Osteocyte (in vitro differentiated cells): ENCODE measurements at regions not wholly inside any gene's neighbourhood (a gene's known extent, or its start where the extent isn't known, plus 50 kb on each side); places are given as distances from the start of the nearest gene placed in this dataset.

ENCODE experiments used
- DNase-seq: peaks from one replicate; pipeline ENCODE4 v3.0.0; 2021; ENCODE audit warnings: mixed read lengths; ENCODE audit not compliant: unreplicated experiment; ENCODE audit errors: extremely low spot score
- H3K27ac Mint-ChIP-seq: one replicate; pipeline ENCODE4 v1.8.0; 2021; ENCODE audit warnings: mild to moderate bottlenecking, mixed read lengths; ENCODE audit not compliant: unreplicated experiment
- H3K27me3 Mint-ChIP-seq: one replicate; pipeline ENCODE4 v1.8.0; 2021; ENCODE audit warnings: mixed read lengths; ENCODE audit not compliant: unreplicated experiment
- H3K36me3 Mint-ChIP-seq: one replicate; pipeline ENCODE4 v1.8.0; 2021; ENCODE audit warnings: mixed read lengths; ENCODE audit not compliant: unreplicated experiment
- H3K4me1 Mint-ChIP-seq: one replicate; pipeline ENCODE4 v1.8.0; 2021; ENCODE audit warnings: mixed read lengths; ENCODE audit not compliant: unreplicated experiment
- H3K4me3 Mint-ChIP-seq: one replicate; pipeline ENCODE4 v1.8.0; 2021; ENCODE audit warnings: mild to moderate bottlenecking, moderate library complexity, mixed read lengths; ENCODE audit not compliant: unreplicated experiment
- H3K9me3 Mint-ChIP-seq: one replicate; pipeline ENCODE4 v1.8.0; 2021; ENCODE audit warnings: mixed read lengths; ENCODE audit not compliant: unreplicated experiment
- TF ChIP-seq, protein P1 (sequence below): fragments of 200-600 bp; sonication (generic); IDR thresholded peaks from 2 replicates; pipeline ENCODE4 v1.5.0; 2021; ENCODE audit warnings: antibody characterized with exemption, mild to moderate bottlenecking, moderate library complexity

DNA sequence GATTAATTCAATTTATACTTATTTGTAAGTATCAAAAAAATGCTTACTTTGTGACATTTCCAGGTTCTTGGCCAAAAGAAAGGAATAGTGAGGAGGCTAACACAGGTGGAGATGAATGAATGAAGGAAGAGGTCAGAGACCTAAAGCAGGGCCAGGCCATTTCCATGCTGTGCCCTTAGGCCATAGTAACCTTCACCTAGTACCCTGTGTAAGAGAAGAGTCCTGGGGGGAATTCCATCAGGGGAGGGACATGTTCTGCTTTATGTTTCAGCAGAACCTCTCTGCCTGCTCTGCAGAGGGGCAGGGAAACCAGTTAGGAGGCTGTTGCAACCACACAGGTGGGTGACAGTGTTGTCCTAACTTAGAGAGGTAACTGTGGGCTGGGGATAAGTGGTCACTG, 204.2 kb upstream of the CDH20 start:
- Mint-ChIP-seq H3K36me3 (no peaks in the 10 kb centered on the region), H3K27me3 (peaks cover 7% of the 10 kb centered on the region), H3K4me3 (no peak overlapping the region), H3K9me3 (no peaks in the 10 kb centered on the region), H3K27ac (no peak overlapping the region), H3K4me1 (no peaks in the 10 kb centered on the region)
- TF ChIP-seq, protein P1, sequence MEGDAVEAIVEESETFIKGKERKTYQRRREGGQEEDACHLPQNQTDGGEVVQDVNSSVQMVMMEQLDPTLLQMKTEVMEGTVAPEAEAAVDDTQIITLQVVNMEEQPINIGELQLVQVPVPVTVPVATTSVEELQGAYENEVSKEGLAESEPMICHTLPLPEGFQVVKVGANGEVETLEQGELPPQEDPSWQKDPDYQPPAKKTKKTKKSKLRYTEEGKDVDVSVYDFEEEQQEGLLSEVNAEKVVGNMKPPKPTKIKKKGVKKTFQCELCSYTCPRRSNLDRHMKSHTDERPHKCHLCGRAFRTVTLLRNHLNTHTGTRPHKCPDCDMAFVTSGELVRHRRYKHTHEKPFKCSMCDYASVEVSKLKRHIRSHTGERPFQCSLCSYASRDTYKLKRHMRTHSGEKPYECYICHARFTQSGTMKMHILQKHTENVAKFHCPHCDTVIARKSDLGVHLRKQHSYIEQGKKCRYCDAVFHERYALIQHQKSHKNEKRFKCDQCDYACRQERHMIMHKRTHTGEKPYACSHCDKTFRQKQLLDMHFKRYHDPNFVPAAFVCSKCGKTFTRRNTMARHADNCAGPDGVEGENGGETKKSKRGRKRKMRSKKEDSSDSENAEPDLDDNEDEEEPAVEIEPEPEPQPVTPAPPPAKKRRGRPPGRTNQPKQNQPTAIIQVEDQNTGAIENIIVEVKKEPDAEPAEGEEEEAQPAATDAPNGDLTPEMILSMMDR, result no peak
- DNase-seq, result no peak

DNA sequence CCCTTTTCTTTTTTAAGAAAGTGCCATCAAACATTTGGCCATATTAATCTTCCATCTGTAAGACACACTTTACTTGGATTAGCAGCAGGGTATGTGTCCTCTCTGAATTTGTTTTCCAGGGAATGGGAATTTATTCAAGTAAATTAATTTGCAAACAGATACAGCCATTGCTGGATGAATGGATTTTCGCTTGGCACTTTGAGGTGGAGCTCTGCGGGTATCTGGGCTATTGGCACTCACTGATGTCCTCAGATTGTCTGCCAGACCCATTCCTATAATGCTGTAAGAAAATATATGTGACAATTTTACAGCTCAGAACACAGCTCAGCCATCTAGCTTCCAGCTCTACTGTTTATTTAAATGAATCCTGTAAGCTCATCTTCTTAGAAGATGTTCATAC, 201.2 kb upstream of the CDH20 start:
- no peaks in the 10 kb centered on the region for H3K36me3 Mint-ChIP-seq
- H3K27ac Mint-ChIP-seq, result no peak overlapping the region
- TF ChIP-seq, protein P1, result no peak
- no peaks in the 10 kb centered on the region for H3K9me3 Mint-ChIP-seq
- H3K4me3 Mint-ChIP-seq, result no peak overlapping the region
- no peaks in the 10 kb centered on the region for H3K4me1 Mint-ChIP-seq
- H3K27me3 Mint-ChIP-seq, result peaks cover 3% of the 10 kb centered on the region
- DNase-seq, result no peak

DNA sequence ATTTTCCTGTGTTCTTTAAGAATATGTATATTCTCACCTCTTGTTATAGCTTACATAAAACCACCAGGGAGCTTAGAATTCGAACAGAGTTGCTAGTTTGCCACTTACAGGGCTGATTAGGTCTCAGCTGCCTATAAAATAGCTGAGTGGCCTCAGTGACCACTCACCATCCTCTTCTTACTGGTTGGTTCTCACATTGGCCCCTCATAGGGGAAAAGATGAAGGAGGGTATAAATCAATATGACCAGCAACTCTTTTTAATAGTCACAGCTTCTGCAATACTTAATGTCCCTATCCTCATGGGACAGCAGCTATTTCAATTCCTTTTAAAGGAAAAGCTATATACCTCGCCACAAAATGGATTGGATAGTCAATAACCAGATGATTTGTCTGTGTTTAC, 199.4 kb upstream of the CDH20 start:
- H3K27ac Mint-ChIP-seq, result no peak overlapping the region
- no peak overlapping the region for H3K4me3 Mint-ChIP-seq
- peaks cover 9% of the 10 kb centered on the region for H3K27me3 Mint-ChIP-seq
- no peaks in the 10 kb centered on the region for H3K9me3 Mint-ChIP-seq
- H3K4me1 Mint-ChIP-seq, result no peaks in the 10 kb centered on the region
- no peaks in the 10 kb centered on the region for H3K36me3 Mint-ChIP-seq
- TF ChIP-seq, protein P1, result no peak
- no peak for DNase-seq

DNA sequence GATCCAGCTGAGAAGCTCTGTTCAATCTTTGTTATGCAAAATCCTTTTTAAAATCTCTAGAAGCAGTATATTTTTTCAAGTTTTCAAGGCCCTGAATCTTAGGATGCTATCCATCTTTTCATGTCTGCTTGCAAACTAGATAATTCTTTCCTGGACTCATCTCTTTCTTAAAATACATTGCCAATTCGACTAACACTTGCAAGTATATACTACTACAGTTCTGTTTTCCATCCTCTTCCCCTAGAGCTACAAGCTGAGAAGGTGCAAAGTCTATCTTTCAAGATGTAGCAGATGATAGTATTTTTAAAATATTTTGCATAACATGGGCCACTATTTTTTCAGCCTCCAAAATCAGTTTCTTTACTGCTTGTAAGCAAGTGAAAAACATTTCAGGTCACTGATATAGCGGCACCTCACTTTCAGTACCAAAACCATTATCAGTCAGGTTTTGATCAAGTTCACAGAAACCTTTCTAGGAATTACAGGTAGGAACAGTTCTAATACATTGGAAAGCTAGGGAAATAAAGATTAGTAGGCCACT, 196.4 kb upstream of the CDH20 start:
- TF ChIP-seq, protein P1, result no peak
- H3K4me1 Mint-ChIP-seq, result no peaks in the 10 kb centered on the region
- H3K4me3 Mint-ChIP-seq, result no peak overlapping the region
- peaks cover 9% of the 10 kb centered on the region for H3K27me3 Mint-ChIP-seq
- no peaks in the 10 kb centered on the region for H3K9me3 Mint-ChIP-seq
- no peak for DNase-seq
- no peak overlapping the region for H3K27ac Mint-ChIP-seq
- H3K36me3 Mint-ChIP-seq, result no peaks in the 10 kb centered on the region

DNA sequence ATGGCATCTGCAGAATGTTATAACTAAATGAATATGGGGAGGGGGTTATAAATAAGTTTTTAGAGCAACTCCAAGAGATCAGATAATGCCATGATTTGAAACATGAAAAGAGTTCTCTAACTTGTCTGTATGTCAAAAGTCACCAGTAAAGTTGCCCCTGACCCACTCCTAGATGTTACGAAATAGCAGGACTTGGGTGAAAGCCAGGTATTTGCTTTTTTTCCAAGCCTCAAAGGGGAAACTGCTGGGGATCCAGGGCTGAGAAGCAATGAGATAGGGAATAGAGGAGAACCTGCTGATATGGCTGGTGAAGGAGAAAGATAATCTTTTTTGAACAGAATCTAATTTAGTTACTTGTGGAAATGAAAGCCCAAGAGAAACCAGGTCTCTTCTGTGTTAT, 191.5 kb upstream of the CDH20 start:
- Mint-ChIP-seq H3K9me3 (no peaks in the 10 kb centered on the region), H3K4me1 (no peaks in the 10 kb centered on the region), H3K36me3 (no peaks in the 10 kb centered on the region), H3K27ac (no peak overlapping the region), H3K4me3 (no peak overlapping the region), H3K27me3 (peaks cover 6% of the 10 kb centered on the region)
- DNase-seq, result no peak
- TF ChIP-seq, protein P1, result no peak
